HPDE6-E6E7 (cell line): ENCODE measurements at regions not wholly inside any gene's neighbourhood (a gene's known extent, or its start where the extent isn't known, plus 50 kb on each side); places are given as distances from the start of the nearest gene placed in this dataset.
"Not testable (repeated sequence)": the region's sequence is repeated elsewhere in the genome, so short reads cannot be mapped to it uniquely, and the experiment has no call there.

Source experiments
- DNase-seq: peaks from one replicate; pipeline ENCODE4 v3.0.0; 2011; ENCODE audit warnings: missing footprints; ENCODE audit errors: extremely low spot score

GRCh38 chr12:28771968-28772367, 377.1 kb upstream of the FAR2 start:
- DNase-seq = no peak

GRCh38 chr12:28775556-28775955, 373.5 kb upstream of the FAR2 start:
- no peak for DNase-seq

- DNase-seq = no peak
Measured at GRCh38 chr12:28776220-28776619, 372.9 kb upstream of the FAR2 start.

- no peak for DNase-seq
Measured at GRCh38 chr12:28776913-28777422, 372.1 kb upstream of the FAR2 start.

GRCh38 chr12:28777603-28778365, 371.3 kb upstream of the FAR2 start:
- DNase-seq = no peak

GRCh38 chr12:28780096-28780495, 369.0 kb upstream of the FAR2 start:
- DNase-seq = peak; percentile 8

GRCh38 chr12:28780960-28781359, 368.1 kb upstream of the FAR2 start:
- DNase-seq = no peak

- no peak for DNase-seq
Measured at GRCh38 chr12:28781671-28782652, 367.1 kb upstream of the FAR2 start.

GRCh38 chr12:28782812-28783211, 366.3 kb upstream of the FAR2 start:
- DNase-seq = no peak

- DNase-seq = no peak
Measured at GRCh38 chr12:28787151-28787550, 361.9 kb upstream of the FAR2 start.

- not testable (repeated sequence) for DNase-seq
Measured at GRCh38 chr12:28788256-28788655, 360.8 kb upstream of the FAR2 start.

GRCh38 chr12:28793581-28794151, 355.4 kb upstream of the FAR2 start:
- DNase-seq = no peak

GRCh38 chr12:28794211-28794610, 354.9 kb upstream of the FAR2 start:
- DNase-seq = no peak

- DNase-seq = no peak
Measured at GRCh38 chr12:28794786-28795185, 354.3 kb upstream of the FAR2 start.

GRCh38 chr12:28795311-28795710, 353.8 kb upstream of the FAR2 start:
- DNase-seq = no peak

GRCh38 chr12:28799348-28799747, 349.7 kb upstream of the FAR2 start:
- no peak for DNase-seq

- DNase-seq = no peak
Measured at GRCh38 chr12:28800129-28800528, 348.9 kb upstream of the FAR2 start.

- DNase-seq = no peak
Measured at GRCh38 chr12:28802706-28803438, 346.2 kb upstream of the FAR2 start.

GRCh38 chr12:28807535-28807934, 341.5 kb upstream of the FAR2 start:
- no peak for DNase-seq

GRCh38 chr12:28811457-28811856, 337.6 kb upstream of the FAR2 start:
- DNase-seq = no peak

GRCh38 chr12:28814246-28814645, 334.8 kb upstream of the FAR2 start:
- DNase-seq = peak; percentile 14
